Left renal pelvis (tissue), 4 donors: ENCODE measurements at regions not wholly inside any gene's neighbourhood (a gene's known extent, or its start where the extent isn't known, plus 50 kb on each side); places are given as distances from the start of the nearest gene placed in this dataset.
"Not testable (repeated sequence)": the region's sequence is repeated elsewhere in the genome, so short reads cannot be mapped to it uniquely, and the experiment has no call there.

Experiments used
- DNase-seq, 4 donors: peaks; one replicate each; pipeline ENCODE4 v3.0.0-alpha.2; 2013; ENCODE audit warnings: low read depth in 4 of 4, low spot score in 3 of 4

DNA sequence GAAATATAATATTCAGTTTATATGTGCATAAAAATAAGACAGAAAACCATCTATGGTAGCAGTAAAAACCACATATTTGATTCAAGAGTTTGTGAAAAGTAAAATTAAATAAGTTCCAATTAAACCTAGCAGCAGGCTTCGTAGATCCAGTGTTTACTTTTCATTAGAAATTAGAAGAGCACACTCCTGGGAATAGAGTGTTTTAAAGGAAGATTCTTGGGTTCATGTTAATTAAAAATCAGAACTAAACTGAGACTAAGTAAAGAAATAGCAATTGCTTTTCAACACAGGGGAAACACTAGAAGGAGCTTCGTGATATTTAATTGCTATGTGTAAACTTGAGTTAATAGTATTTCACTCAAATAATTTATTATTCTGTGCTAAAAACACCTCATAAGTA, 1097.8 kb upstream of the CDH18 start:
- DNase-seq, result no peak

DNA sequence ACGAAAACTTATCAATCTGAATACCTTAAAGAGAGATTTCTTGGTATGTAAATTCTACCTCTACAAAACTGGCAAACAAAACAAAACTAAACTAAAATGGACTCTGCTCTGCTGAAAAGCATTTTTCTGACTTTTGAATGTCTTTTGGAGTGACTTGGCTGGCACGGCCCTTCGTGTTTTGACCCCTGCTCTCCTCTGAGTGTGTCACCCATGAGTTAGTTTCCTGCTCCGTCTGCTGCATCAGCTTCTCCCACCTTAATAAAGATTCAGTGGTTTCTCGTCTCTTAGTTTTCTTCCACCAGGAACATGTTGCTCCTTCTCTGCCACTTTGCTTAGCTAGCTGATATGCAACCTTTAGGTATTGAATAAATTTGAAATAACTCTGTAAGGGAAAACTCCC, 1084.0 kb upstream of the CDH18 start:
- DNase-seq, result no peak

DNA sequence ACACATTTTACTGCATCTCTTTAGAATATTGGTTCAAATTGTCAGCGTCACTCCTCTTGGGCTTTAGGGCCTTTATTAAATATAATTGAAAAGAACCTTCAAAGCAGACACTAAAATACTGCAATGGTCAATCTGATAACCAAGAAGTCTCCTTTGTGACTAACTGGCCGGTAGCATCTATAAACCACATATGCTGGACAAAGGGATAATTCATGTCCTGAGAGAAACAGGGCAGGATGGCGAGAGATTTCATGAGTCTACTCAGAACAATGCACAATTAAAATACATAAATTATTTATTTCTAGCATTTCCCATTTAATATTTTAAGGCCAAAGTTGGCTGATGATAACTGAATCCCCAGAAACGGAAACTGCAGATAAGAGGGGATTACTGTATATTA, 1083.4 kb upstream of the CDH18 start:
- no peak for DNase-seq

DNA sequence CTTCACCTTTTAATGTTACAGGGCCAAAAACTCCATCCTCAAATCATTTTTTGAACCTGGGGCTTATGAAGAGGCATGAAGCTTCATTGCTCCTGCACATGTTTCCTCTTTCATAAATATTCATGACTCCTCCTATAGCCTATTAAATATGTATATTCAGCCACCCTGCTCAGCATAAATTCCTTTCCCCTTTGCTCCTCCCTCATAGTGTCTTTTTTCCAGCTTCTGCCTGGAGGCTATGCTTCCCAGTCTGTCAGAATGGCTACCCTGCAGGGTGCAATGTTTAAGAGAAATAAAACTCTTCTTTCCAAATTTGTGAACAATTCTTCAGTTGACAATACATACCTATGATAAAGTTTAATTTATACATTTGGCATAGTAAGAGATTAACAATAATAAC, 1082.9 kb upstream of the CDH18 start:
- DNase-seq, result no peak

DNA sequence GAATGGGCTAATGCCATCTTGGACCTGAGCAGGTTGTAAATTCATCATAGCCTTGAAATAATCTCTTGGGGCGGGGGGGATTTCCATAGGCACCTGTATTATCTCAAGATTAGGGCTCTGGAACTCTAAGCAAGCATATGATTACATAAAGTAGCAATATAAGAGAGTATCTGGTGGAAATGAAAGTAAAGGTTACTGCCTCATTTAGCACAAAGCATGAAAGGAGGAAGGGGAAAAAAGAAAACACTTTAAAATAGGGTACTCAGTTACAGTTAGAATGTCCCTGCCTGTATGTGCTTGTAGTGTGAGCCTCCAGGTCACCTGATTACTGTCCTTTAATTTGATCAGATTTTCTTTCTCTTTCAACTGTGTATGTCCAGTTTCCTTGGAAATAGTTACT, 1079.7 kb upstream of the CDH18 start:
- DNase-seq, result no peak

DNA sequence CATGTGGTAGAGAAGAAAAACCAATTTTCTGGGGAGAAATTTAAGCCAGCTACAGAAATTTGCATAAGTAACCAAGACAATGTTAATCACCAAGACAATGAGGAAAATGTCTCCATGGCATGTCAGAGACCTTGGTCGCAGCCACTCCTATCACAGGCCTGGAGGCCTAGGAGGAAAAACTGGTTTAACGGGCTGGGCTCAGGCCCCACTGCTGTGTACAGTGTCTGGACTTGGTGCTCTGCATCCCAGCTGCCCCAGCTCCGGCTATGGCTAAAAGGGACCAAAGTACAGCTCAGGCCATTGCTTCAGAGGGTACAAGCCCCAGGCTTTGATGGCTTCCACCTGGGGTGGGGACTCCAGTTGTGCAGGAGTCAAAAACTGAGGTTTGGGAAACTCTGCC, 1075.1 kb upstream of the CDH18 start:
- no peak for DNase-seq

DNA sequence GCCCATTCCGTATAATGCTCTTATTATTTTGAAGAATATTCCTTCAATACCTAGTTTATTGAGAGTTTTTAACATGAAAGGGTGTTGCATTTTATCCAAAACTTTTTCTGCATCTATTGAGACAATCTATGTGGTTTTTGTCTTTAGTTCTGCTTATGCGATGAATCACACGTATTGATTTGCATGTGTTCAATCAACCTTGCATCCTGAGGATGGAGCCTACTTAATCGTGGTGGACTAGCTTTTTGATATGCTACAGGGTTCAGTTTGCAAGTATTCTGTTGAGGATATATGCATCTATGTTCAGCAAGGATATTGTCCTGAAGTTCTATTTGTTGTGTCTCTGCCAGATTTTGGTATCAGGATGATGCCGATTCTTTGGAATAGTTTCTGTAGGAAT, 1070.3 kb upstream of the CDH18 start:
- DNase-seq, result no peak

DNA sequence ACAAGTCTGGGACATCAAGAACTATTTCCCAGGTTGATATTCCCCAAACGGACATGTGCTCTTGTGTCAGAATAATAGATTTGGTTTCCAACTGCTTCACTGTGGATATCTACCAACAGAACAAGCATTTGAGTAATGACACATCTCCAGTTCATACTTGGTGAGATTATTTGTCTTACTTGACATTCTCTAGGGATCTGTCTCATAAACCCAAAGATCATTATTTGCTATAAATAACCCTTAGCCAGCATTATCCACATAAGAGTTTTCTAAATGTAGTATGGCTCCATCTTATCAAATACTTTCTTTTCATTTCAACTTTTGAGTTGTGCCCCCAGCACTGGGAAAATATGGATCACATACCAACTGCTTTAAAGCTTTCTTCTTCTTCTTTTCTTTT, 1063.9 kb upstream of the CDH18 start:
- no peak for DNase-seq

DNA sequence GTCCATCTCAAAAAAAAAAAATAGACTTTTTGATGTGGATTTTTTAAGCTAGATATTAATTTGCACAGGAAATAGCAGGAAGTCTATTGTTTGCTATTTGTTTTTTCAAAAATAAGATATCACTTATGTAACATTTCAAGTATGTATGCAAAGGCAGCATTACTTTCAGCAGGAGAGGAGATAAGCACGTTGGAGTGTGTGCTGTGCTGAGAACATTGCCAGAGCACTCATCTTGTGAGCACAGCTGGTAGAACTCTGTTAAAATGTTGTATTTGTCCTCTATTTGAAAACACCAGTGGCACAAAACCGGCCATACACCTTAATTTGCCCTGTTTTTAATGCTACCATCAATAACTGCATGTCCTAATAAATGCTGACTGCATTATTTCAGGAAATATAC, 1061.9 kb upstream of the CDH18 start:
- DNase-seq, result no peak

DNA sequence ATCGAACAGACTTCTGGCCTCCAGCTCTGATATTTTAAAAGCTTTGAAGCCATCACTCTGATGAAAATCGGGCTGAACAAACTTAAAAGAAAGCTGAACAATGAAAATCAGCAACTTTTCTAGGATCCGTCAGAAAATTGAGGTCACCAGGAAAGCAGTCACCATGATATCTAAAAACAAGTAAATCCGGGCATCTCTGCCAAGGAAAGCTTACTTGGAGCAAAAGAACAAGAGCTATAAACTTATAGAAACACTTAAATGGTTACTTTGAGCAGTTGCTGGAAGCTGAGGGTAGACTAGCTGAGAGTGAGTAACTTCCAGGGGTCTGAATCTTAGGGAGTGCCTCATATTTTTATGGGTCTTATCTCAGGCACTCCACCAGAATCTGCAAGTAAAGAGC, 1043.0 kb upstream of the CDH18 start:
- no peak for DNase-seq

DNA sequence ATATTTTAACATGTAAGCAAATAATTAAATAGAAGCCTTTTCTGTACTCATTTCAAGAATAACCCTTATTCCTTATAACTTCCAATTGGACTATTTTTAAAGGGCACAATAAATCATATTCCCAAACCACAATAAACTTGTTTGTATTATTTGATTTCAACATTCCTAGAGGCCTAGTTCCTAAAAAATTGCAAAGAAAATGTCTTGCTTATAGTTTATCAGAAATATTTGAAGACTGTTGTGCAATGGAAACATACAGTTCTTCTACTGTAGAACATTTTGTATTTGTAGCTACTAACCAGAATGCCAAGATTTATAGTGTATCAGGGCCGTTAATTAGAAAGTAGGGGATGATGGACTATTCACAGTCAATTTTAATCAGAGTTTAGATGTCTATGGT, 1037.0 kb upstream of the CDH18 start:
- no peak for DNase-seq

DNA sequence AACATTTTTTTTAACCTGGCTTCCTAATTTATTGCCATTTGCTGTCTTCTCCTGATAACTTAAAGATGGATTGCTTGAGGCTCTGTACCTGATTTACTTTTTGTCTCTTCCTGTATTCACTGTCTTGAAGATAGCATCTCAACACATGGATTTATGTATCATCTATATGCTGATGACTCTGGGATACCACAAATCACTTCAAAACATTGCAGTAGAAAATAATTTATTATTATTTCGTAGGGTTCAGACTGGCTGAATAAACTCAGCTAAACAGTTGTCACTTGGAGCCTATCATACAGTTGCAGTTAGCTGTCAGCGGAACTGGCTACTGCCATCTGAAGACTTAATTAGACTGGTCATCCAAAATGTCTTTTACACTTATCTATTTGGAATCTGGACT, 1025.2 kb upstream of the CDH18 start:
- DNase-seq, result no peak

DNA sequence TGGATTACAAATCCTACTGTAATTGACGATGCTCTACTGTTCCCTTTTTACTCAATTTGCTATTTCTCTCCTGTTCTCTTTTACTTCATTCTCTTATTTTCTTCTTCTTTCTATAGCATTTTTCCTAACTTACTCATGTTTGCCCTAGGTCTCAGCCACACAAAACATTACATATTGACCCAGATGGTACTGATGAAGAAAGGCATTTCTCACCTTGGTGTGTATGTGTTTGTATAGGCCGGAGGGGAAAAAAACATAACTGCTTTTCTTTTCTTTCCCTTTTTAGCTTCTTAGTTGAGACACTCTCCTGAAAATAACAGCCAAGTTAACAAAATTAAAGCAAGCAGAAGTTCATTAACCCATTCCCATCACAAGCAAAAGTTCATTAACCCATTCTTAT, 1019.8 kb upstream of the CDH18 start:
- no peak for DNase-seq

DNA sequence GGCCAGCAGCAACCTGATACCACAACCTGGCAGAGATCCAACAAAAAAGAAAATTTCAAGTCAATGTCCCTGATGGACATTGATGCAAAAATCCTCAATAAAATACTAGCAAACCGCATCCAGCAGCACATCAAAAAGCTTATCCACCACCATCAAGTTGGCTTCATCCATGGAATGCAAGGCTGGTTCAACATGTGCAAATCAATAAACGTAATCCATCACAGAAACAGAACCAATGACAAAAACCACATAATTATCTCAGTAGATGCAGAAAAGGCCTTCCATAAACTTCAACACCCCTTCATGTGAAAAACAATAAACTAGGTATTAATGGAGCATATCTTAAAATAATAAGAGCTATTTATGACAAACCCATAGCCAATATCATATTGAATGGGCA, 1000.9 kb upstream of the CDH18 start:
- DNase-seq, result not testable (repeated sequence)

DNA sequence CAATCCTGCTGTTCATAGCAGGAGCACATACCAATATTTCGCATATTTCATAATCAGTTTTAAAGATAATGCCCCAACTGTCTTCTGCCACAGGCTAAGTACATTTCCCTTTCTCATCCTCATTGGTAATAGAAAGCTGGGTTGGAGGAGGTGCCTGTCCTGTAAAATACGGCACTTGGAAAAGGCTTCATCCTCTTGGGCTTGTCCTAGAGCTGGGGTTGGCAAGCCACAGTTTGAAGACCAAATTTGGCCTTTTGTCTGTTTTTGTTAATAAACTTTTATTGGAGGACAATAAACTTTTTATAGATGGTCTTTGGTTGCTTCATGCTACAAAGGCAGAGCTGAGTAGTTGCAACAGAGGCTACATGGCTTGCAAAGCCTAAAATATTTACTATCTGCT, 997.8 kb upstream of the CDH18 start:
- no peak for DNase-seq

DNA sequence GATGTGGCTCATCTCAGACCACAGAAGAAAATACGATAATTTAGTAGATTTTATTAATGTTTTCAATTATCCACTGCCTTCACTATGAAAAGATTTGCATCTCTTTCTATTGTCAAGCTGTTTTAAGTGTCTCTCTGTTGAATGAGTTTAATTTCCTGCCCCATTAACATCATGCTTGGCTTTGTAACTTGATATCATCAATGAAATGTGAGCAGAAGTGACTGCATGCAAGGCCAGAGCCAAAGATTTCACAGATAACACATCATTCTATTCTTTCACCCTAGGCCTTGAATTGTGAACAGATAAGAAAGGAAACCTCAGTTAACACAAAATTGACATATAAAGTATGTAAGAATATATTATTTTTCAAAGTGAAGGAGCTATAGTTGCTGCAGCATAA, 986.4 kb upstream of the CDH18 start:
- DNase-seq, result peak in 3 of 4 donors; percentile 10 to 52 (median 26)

DNA sequence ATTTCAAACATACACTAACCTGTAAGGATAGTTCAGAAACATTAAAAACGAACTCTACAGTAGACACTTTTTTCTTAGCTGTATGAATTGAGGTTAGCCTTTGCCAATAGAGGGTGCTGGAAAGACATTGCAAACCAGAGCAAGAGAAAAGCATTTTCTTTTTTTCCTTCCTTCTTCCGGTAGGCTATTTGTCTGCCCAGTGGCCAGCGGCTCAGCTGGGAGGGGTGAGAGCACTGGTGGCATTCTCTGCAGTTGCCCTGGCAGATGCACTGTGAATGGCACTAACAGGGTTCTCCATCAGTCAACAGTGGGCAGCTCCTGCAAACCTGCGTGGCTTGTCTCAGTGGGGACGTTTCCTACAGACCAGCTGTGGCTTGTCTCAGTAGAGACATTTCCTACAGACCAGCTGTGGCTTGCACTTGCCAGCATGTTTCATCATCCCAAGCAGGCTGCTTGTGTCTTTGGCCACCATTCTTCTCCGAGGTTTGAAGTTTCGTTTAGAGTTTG, 984.5 kb upstream of the CDH18 start:
- DNase-seq, result peak in 2 of 4 donors; percentile 8 to 15

DNA sequence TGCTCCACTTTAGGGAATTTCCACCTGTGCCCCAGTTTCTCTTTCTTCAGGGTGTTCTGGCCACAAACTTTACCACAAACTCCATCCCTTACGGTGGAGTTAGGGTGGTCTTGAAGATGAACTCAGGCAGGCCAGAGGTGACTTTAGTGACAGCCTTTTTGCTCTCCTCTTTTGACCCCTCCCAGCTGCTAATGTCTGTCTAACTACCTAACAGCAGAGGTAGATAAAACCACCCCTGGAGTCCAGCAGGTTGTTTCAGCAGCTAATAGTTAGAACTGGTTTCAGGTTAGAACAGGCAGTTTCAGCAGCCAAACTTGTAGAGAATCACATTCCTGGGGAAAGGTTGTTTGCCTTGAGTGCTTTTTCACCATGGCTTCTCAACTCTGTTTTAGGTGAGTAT, 971.3 kb upstream of the CDH18 start:
- DNase-seq, result no peak

DNA sequence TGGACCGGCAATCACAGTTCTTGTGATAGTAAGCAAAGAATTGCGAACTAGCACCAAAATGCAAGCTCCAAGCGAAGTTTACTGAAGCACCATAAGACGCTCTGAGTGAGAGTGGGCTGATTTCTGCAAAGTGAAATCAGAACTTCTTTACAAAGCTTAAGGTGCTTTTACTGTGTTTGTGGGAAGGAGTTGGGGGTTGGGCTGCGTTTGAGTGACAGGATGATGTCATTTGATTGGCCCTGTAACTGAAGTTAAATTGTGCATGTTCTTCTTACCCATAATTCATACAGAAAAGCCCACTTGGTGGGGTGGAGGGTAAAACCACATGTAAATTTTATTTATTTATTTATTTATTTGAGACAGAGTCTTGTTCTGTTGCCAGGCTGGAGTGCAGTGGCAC, 970.6 kb upstream of the CDH18 start:
- no peak for DNase-seq

DNA sequence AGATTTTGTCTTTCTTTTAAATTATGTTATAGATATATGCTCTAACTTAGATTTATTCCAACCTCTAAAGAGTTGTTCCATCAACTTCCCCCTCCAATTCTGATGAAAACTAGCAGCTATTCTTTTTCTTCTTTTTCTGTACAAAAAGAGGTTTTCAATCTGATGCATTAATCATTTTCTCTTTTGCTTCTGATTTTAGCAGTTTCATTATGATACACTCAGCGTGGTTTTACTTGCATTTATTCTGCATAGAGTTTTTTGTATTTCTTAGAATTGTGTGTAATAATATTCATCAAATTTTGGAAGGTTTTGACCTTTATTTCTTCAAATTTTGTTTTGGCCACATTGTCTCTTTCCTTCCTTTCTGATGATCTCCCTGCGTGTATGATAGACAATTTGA, 968.1 kb upstream of the CDH18 start:
- no peak for DNase-seq

DNA sequence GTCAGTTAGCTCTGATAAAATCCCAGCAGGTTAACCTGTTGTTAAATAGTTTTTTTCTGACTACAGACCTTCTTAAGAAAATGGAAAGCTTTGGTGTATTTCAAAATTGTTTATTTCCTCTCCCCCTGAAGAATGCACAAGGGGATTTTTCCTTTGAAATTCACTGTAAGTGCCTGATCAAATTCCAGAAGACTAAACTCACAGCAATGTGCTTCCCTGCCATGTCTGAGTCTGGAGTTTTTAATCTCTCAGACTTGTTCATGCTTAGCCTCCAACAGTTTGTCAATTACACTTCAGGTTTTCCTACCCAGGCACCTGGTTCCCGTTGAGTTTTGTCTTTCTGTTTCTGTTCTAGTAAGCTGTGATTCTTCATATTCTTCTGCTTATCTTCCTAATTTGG, 961.6 kb upstream of the CDH18 start:
- no peak for DNase-seq

DNA sequence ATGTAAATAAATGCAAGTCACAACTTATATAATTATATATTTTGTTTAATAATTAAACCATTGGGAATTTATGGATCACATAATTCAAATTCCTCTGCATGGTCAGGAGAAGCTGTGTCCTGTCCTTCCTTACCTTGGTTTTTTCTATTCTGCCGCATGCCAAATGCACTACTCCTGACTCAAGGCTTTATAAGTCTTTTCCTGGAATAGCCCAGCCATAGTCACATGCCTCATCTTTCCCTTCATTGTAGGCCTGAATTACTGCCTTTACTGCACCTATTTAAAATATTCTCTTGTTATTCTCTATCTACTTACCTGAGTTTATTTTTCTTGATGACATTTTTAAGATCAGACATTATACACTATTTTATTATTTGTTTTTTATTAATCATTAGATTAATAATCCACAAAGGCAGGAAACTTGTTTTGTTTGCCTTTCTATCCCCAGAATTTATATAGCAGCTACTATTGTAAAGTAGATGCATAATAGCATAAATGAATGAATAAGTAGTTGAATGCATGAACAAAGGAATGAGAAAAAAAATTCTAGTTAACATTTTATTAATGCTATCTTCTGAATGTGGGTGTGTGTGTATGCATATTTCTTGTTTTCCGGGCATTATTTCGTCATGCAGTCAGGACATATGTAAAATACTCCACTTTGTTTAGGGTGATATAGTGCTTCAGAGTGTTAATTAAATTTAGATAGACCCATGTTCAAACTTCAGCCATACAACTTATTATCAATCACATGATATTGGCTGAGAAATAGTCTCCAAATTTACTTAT, 955.4 kb upstream of the CDH18 start:
- not testable (repeated sequence) for DNase-seq

DNA sequence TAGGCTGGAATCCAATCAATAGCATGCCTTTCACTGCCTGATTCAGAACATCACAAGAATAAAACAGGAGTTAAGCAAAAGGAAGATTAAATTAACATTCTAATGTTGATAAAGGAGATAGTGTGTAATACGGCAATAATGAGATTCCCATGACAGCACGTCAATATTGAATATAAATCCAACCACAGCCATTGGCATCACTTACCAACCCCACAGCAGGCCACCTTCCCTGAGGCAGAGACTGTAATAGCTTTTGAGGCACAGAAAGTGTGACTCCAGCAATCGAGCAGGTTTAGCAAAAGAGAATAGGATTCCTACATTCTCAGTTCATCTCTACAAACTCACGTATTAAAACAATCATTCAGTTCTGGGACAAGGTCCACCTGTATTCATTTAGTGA, 954.6 kb upstream of the CDH18 start:
- not testable (repeated sequence) for DNase-seq
